ENCODE measurements at regions not wholly inside any gene's neighbourhood (a gene's known extent, or its start where the extent isn't known, plus 50 kb on each side); places are given as distances from the start of the nearest gene placed in this dataset.

GRCh38 chr2:56542213-56542612, 358.4 kb downstream of the CCDC85A start:
- TF ChIP-seq POLR2A (IDR thresholded peaks at IDR 0.05): no peak
- TF ChIP-seq CTCF (IDR thresholded peaks at IDR 0.05): no peak
